Activated T-cell treated with anti-CD3 and anti-CD28 coated beads for 1 hour (primary cell): ENCODE measurements at regions not wholly inside any gene's neighbourhood (a gene's known extent, or its start where the extent isn't known, plus 50 kb on each side); places are given as distances from the start of the nearest gene placed in this dataset.

Source experiments
- DNase-seq: peaks from one replicate; pipeline ENCODE4 v3.0.0-alpha.2; 2020; ENCODE audit warnings: low read depth

DNA sequence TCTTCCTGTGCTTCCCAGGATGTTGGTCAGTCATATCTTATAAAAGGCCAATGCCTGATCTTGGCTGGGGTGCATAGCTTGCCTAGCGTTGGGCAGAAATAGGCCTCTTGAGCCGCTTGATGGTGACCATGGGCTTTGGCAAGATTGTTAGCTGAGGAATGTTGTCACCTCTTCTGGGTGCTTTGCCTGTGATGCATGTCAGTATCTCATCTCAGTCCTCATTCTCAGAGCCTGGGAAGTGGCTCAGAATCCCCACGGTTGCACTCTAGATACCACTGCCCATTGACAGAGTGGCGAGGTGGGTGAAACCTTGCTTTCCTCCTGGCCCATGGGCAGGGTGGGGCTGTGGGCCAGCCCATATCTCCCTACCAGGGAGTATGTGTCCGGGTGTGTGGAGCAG, 79.2 kb upstream of the MGAT5 start:
- DNase-seq, result no peak

DNA sequence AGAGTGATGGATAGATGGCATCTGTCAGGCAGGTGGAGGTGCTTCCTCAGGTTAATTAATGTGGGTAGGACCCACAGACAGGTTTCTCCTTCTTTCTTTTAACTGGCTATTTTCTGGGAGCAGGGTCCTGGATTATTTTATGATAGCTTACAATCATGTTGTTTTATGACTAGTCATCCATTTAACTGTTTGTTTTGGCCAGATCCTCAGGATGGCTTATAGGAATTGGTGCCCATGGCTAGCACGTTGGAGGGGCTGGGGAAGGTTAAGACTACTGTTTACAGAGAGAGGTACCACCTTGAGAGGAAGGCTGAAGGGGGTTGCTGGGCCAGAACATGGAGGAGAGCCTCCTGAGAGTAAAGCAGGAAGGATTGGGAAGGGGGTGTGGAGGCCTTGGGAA, 78.0 kb upstream of the MGAT5 start:
- DNase-seq, result no peak

DNA sequence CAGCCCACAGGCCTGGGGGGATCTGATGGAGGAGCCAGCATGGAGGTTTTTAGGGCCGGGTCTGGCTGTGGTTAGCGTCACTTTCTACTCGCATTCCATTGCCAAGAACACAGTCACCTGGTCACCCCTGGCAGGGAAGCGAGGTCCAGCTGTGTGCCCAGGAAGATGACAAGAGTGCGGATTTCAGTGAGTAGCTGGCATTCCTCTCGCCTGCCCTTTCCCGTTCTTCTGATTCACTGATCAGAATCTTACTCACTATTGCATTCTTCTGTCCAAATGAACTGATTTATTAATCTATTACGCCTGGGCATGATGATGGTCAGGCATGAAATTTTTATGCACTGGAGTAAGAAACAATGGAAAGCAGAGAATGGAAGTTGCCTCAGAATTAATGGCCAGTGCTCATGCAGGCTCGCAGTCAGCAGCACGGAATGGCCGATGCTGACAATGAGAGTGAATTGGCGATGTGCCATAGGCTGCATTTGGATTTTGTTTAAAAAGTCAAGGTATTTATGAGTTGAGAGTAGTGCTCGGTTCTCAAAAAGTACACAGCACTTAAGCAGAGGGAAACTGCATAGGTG, 76.4 kb upstream of the MGAT5 start:
- DNase-seq, result no peak

DNA sequence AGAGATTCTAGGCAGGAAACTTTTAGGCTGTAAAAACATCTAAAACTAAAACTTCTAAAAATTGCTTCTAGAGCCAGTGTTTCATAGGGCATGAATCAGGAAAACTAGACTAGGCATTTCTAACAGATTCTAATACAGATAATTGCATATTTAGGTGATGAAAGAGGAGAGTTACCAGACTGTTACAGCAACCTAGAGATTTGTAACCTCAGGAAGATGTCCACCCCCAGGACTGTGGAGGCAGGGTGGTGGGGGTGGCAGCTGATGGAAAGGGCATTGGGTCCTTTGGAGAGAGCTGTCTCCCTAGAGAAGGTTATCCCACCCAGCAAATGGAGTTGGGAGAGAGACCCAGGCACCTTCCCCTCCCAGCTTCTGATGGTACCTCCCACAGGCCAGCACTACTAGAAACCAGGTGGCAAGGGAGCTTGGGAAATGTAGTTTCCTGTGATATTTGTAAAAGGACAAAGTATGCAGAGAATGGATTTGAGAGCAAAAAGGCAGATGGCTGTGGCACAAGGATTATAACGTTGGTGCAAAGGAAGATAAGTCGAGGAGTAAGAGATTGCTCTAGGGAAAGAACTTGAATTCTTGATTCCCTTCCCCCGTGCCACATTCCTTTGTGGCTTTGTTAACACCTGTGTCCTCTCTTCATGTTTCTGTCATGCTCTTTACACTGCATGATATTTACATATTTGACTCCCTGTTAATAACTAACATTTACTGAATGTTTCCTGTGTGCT, 75.6 kb upstream of the MGAT5 start:
- DNase-seq, result no peak

DNA sequence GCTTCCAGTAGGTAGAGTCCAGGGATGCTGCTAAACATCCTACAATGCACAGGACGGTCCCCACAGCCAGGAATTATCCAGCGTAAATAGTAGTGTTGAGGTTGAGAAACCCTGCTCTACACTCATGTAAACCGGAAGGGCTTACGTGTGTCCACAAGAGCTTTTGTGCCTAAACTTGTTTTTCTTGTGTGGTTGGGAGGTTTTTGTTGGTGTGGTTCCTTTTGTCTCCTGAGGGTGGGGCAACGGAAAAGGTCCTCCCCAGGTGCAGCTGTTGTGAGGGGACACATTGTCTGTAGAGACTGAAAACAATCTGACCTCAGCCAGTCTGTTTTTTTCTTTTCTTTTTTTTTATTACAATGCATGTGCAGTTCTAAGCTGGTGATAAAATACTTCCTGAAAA, 72.7 kb upstream of the MGAT5 start:
- DNase-seq, result peak; percentile 21

DNA sequence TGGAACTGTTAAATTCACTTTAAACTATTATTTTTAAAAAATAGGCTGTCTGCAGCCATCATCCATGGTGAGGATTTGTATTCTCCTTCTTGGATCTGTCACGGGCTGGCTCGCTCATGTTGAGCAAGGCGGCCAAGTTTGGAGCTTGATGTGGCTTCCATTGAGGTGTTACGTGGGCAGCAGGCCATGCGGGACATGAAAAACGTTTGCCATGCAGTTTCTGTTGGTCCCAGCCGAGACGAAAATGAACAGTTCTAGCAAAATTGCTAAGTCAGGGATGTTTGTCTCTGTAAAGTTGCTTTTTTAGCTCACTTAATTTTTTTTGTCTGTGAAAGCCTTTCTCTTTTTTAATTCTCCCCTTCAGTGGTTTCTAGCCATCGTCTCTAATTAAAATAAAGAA, 70.2 kb upstream of the MGAT5 start:
- no peak for DNase-seq

DNA sequence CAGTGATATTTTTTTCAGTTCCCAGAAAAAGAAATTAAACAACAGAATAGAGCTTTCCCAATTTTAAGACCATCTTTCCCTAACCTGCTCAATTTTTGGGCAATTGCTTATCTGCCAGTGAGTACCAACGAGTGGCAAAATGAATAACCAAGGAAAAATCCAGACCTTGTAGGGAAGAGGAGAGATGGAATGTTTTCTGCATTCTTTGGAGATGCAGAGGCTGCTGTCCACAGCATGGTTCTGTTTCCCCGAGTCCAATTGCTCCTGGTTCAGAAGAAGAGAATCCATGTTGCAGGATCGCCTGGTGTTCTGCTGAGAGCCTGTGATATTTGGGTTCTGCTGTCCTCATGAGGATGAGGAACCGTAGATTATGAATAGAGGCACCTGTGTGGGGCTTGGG, 68.2 kb upstream of the MGAT5 start:
- no peak for DNase-seq

DNA sequence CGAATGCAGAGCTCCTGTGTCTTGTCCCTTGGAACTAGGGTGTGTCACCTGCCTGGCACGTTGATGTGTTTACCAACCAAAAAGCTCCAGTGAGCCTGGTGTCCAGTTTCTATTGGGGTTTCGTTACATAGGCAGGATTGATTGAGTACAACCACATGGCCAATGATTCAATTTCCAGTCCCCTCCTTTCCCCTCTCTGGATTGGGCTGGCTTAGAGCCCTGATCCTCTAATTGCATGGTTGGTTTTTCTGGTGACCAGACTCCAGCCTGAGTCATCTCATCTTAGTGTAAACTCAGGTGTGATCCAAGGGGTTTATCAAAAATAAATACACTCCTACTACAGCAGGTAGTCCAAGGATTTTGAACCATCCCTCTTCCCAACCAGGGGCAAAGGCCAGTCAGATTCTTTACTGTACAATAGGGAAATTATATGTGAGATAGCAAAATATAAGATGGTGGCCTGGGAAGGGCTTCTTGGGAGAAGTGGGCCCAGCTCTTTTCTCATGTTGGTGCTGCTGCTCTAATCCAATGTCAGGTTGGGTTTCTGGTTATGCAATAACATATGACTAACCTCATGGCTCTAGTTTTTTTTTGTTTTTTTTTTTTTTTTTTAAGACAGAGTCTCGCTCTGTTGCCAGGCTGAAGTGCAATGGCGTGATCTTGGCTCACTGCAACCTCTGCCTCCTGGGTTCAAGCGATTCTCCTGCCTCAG, 64.7 kb upstream of the MGAT5 start:
- no peak for DNase-seq

DNA sequence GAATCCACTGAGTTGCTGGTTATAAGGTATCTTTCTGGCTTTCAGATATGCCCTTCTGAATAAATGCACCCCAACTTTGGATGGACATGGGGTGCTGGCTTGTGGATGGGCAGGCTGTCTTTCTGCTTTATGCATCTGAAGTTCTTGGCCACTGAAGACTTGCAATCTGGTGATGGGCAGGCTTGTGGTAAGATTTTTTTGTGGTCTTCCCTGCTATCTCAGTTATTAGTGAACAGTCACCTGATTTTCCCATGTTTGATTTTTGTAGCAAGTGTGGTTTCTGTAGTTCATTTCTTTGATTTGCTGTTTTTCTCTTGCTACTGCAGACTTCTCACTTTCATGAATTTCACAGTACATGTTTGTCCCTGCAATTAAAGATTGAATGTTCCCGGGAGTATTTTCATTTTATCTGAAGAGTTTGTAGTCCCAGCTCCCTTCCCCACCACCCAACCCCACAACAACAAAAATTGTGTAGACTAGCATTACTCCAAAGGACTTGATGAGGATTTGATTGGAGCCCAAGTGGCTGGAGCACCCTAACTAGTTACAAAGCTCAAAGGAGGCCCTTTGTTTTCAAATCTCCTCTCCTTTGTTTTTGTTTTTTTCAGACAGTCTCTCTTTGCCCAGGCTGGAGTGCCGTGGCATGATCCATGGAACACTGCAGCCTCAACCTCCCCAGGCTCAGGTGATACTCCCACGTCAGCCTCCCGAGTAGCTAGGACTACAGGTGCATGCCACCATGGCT, 63.6 kb upstream of the MGAT5 start:
- DNase-seq, result no peak

DNA sequence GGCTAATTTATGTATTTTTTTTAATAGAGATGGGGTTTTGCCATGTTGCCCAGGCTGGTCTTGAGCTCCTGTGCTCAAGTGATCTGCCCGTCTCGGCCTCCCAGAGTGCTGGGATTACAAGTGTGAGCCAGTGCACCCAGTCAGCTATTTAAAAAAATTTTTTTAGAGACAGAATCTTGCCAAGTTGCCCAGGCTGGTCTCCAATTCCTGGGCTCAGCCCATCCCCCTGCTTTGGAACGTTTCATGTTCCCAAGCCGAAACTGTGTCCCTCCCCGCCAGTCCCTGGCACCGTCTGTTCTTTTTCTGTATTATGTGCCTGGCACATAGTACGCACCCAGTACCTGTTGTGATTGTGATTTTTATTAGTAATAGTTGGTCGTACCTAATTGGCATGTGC, 63.1 kb upstream of the MGAT5 start:
- DNase-seq, result no peak

DNA sequence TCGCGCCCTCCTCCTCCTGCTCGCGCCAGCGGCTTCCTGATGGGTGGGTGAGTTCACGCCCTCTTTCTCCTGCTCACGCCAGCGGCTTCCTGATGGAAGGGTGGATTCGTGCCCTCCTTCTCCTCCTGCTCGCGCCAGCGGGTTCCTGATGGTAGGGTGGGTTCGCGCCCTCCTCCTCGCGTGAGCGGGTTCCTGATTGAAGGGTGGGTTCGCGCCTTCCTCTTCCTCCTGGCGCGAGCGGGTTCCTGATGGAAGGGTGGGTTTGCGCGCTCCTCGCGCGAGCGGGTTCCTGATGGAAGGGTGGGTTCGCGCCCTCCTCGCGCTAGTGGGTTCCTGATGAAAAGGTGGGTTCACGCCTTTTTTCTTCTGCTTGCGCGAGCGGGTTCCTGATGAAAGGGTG, 62.0 kb upstream of the MGAT5 start:
- no peak for DNase-seq

DNA sequence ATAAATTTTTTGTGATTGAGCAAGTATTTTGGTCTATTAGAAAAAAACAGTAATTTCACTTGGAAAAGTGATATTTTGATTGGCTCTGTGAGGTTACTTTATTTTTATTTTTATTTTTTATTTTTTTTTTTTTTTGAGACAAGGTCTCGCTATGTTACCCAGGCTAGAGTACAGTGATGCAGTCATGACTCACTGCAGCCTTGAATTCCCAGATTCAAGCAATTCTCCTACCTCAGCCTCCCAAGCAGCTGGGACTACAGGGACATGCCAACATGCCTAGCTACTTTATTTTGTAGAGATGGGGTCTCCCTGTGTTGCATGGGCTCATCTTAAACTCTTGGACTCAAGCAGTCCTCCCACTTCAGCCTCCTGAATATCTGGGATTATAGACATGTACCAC, 60.9 kb upstream of the MGAT5 start:
- no peak for DNase-seq

DNA sequence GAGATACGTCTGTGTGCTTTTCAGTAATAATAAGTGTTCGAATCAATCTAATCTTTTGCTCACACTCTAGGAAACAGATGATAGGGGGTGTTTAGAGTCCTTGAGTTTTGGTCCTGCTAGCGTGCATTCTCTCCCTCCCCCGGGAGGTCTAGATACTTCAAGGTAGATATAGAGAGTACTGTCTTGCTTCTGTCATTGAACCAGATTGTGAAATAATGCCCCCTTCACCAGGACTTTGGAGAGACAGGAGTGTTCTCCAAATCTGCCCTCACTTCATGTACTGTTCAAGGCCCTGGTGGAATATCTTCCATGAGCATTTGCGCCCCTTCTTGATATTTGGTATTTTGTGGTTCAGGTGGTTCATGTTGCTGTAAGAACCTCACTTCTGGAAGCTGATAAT, 59.4 kb upstream of the MGAT5 start:
- DNase-seq, result no peak

DNA sequence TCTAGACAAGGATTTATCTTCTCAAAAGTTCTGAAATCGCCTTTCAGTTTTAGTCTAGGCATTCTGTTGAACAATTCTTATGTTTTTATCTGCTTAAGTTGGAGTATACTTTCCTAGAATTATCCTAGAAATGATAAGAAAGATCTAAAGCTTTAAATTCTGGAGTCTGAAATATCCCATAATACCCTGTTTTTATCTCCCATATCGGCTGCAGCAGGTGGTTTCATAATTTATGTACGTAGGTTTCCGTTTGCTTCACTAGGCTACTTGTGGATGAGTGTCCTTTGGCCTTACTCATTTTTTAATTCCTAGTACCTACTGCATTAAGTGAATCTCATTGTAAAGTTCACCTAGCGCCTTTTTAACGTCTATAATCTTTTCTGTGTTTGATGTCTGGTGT, 58.5 kb upstream of the MGAT5 start:
- DNase-seq, result no peak

DNA sequence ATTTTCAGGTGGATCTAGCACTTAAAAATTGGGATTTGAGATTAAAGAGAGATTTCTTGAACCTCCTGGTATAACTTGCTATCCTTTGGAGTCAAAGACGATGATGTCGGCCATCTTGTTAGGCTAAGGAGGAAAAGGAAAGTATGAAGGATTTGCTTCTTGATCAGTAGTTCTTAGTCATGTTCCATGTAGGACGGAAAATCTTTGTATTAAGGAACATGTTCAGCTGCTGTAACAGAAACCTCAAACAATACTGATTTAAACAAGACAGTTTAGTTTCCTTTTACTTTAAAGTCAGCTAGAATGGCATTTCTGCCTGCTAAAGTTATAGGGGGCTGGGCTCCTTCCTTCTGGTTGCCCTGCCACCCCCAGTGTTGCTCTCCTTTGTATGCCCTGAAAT, 56.4 kb upstream of the MGAT5 start:
- DNase-seq, result no peak

DNA sequence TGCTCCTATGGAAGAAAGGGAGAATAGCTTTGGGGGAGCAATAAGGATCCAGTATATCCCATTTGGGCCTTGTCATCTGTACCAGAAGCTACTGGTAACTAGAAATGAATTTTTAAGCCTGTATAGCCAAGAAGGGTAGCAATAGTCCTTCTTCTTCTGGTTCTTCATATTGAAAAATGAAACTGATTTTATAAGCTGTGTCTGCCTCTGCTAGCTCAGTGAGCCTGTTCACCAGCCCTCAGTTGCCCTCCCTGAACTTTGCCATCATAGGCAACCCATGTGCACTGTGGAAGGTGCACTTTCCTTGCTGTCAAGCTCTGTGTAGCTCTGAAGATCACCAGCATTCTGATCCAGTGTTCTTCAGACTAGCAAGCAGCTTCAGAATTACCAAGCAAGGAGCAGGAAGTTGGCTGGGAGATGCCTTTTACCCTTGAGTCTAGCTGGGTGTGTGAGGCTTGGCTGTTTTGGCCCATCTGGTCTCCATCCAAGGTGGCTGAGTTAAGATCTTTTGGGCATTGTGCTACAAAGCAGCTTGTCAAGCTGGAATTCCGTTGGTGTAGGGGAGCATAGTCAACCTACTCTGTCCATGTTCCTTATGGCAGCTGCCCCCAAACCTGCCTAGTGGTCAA, 55.8 kb upstream of the MGAT5 start:
- no peak for DNase-seq

DNA sequence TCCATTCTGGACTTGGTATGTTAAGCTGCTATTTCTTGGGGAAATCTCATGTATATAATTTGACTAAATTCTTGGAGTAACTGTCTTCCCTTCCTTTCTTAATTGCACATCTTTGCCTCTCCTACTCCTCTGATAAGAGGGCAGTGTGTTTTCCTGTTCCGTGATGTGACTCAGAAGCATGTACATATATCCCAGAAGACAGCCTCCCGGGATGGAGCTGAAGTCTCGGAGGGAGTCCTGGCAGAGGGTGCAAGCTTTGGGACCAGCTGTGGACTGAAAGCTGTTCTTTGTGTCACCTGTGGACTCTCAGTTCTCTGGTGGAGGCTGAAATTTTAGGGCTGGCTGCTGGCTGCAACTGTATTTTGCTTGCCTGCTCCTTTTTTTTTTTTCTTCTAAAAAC, 54.7 kb upstream of the MGAT5 start:
- no peak for DNase-seq

DNA sequence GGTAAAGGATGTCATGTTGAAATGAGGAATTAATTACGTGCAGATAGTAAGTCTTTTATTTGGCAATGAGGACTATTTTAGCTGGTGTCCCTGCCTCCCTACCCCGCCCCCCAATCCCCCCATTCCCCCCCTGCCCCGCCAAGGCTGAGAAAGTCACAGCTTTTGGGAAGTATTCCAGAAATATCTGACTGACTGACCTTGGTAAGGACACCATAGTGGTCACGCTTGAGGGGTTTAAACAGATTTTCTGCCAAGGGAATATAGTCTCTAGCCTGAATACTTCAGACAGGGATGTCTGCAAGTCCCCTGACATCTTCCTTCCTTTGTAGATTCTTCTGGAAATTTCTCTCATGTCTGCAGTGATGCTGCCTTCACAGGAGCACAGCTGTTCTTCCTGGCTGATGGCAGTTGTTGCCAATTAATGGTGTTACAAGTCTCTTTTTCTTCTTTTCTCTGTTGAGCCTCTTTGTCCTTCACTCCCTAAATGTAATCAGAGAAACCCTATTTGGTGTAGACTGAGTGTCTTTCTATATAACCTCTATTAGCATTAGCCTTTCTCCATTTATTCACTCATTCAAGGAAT, 53.7 kb upstream of the MGAT5 start:
- DNase-seq, result no peak

DNA sequence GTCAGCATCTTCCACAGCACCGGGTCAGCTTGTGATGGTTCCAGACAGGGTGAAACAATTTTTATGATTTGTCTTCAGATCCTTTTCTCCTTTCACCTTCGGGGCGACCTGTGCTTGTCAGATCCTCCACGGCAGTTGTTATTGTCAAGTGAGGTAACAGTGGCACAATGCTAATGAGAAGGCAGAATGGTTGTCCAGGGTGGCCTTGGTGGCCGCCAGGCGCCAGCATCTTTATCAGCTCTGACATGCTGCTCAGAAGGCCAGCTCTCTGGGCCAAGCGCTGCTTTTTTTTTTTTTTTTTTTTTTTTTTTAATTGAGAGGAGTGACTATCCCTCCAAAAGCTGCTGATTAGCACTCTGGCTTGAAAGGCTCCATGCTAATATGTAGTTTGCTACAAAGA, 52.3 kb upstream of the MGAT5 start:
- no peak for DNase-seq

DNA sequence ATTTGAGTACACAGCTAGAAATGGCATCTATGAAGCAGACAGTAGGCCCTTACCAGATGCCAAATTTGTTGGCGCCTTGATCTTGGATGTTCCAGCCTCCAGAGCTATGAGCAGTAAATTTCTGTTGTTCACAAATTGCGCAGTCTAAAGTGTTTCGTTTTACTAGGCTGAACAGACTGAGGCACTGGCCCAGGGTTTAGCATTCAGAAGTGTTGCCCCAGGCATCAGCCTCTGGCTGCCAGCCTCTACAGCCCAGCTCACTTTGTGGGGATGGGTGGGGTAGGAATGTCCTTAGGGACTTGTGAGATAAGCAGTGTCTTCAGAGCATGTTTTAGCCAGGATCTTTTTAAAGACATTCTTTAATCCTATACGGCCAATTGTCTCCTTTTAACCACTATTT, 51.5 kb upstream of the MGAT5 start:
- no peak for DNase-seq

DNA sequence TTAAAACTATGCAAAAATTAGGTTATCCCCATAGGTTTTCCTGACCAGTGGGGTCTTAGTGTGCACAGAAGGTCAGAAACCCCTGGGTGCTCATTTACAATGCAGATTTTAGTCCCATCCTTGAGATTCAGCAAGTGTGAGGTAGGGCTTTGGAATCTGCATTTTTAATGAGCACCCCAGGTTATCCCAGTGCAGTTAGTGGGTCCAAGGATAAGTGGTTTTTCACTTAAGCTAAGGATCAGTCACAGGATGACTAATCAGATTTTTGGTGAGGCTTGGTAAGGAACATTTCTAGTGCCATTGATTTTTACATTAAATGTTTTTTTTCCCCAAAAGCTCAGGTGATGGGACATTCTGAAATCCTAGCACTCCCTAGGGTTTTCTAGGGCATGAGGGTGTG, 50.7 kb upstream of the MGAT5 start:
- no peak for DNase-seq
